ENCODE measurements at regions not wholly inside any gene's neighbourhood (a gene's known extent, or its start where the extent isn't known, plus 50 kb on each side); places are given as distances from the start of the nearest gene placed in this dataset.

DNA sequence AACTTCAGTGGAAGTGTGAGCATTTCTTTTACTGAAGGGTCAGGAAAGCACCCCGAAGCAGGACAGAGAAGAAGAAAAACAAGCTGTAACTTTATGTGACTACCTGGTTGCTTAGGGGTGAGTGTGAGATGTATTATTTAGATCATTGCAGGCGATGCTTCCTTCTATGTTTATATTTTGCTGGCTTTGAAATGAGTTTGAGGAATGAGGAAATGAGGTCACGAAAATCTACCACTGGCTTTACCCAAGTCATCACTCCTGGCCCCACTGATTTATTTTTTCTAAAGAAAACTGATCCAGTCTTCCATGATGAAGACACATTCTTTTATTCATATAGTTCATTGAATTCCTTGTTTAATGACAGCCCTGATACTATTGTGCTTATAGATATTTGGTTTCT, 716.6 kb upstream of the FZD8 start (continued):
- no peak for TF ChIP-seq KAT2A (conservative IDR thresholded peaks at IDR 0.05; ENCODE audit: control insufficient read depth, low read depth, low read length)

DNA sequence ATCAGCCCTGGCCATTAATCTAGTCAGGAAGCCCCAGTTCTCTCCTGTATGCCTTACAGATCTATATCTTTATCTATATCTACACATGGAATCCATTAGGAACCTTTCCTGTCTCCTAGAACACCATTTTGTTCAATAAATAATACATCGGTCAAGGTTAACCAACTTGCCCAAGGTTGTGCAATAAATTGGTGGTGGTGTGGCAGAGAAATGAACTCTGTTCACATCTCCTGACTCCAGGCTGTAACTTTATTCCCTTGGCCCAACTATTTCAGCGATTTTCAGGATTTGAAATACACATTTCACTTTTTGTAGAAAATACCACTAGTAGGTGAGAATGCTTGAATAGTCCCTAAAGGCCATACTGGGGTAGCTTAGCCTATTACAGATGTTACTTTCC, 712.5 kb upstream of the FZD8 start:
- no peaks in the 10 kb centered on the region for H3K79me2 ChIP-seq (ENCODE audit: control insufficient read depth, insufficient read depth, low read length)
- TF ChIP-seq, protein P1, sequence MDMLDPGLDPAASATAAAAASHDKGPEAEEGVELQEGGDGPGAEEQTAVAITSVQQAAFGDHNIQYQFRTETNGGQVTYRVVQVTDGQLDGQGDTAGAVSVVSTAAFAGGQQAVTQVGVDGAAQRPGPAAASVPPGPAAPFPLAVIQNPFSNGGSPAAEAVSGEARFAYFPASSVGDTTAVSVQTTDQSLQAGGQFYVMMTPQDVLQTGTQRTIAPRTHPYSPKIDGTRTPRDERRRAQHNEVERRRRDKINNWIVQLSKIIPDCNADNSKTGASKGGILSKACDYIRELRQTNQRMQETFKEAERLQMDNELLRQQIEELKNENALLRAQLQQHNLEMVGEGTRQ (IDR thresholded peaks at IDR 0.05; ENCODE audit: borderline replicate concordance, low read depth, low read length): no peak
- TF ChIP-seq TARDBP (IDR thresholded peaks at IDR 0.05; ENCODE audit: borderline replicate concordance) (no peak), ZZZ3 (IDR thresholded peaks at IDR 0.05; ENCODE audit: control insufficient read depth, insufficient read length, low read depth) (no peak), BACH1 (IDR thresholded peaks at IDR 0.05; ENCODE audit: borderline replicate concordance) (no peak), HDGF (IDR thresholded peaks at IDR 0.05) (no peak), HDAC6 (IDR thresholded peaks at IDR 0.05; ENCODE audit: unreplicated experiment) (no peak), NR2F1 (conservative IDR thresholded peaks at IDR 0.05) (no peak), NFYA (IDR thresholded peaks at IDR 0.05; ENCODE audit: borderline replicate concordance, low read depth, low read length) (no peak), CHD4 (IDR thresholded peaks at IDR 0.05) (no peak), BCL11A (IDR thresholded peaks at IDR 0.05; ENCODE audit: low read depth, low read length) (no peak), TCF3 (IDR thresholded peaks at IDR 0.05; ENCODE audit: borderline replicate concordance, insufficient read depth, low read depth, low read length) (no peak), SIN3A (IDR thresholded peaks at IDR 0.05; ENCODE audit: low read depth, low read length) (no peak), BRCA1 (IDR thresholded peaks at IDR 0.05; ENCODE audit: low read depth, low read length) (no peak), EGR1 (IDR thresholded peaks at IDR 0.05; ENCODE audit: borderline replicate concordance in 1 of 2, low read depth in 2 of 2, low read length in 2 of 2) (no peak), ZSCAN29 (IDR thresholded peaks at IDR 0.05) (no peak)
- TF ChIP-seq, protein P2, sequence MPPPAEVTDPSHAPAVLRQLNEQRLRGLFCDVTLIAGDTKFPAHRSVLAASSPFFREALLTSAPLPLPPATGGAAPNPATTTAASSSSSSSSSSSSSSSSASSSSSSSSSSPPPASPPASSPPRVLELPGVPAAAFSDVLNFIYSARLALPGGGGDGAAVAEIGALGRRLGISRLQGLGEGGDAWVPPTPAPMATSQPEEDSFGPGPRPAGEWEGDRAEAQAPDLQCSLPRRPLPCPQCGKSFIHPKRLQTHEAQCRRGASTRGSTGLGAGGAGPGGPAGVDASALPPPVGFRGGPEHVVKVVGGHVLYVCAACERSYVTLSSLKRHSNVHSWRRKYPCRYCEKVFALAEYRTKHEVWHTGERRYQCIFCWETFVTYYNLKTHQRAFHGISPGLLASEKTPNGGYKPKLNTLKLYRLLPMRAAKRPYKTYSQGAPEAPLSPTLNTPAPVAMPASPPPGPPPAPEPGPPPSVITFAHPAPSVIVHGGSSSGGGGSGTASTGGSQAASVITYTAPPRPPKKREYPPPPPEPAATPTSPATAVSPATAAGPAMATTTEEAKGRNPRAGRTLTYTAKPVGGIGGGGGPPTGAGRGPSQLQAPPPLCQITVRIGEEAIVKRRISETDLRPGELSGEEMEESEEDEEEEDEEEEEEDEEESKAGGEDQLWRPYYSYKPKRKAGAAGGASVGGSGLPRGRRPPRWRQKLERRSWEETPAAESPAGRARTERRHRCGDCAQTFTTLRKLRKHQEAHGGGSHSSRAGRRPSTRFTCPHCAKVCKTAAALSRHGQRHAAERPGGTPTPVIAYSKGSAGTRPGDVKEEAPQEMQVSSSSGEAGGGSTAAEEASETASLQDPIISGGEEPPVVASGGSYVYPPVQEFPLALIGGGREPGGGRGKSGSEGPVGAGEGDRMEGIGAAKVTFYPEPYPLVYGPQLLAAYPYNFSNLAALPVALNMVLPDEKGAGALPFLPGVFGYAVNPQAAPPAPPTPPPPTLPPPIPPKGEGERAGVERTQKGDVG (CRISPR knock-in tag; IDR thresholded peaks at IDR 0.05): no peak
- TF ChIP-seq, protein P3, sequence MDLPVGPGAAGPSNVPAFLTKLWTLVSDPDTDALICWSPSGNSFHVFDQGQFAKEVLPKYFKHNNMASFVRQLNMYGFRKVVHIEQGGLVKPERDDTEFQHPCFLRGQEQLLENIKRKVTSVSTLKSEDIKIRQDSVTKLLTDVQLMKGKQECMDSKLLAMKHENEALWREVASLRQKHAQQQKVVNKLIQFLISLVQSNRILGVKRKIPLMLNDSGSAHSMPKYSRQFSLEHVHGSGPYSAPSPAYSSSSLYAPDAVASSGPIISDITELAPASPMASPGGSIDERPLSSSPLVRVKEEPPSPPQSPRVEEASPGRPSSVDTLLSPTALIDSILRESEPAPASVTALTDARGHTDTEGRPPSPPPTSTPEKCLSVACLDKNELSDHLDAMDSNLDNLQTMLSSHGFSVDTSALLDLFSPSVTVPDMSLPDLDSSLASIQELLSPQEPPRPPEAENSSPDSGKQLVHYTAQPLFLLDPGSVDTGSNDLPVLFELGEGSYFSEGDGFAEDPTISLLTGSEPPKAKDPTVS (IDR thresholded peaks at IDR 0.05; ENCODE audit: low read depth, low read length): no peak
- TF ChIP-seq, protein P4, sequence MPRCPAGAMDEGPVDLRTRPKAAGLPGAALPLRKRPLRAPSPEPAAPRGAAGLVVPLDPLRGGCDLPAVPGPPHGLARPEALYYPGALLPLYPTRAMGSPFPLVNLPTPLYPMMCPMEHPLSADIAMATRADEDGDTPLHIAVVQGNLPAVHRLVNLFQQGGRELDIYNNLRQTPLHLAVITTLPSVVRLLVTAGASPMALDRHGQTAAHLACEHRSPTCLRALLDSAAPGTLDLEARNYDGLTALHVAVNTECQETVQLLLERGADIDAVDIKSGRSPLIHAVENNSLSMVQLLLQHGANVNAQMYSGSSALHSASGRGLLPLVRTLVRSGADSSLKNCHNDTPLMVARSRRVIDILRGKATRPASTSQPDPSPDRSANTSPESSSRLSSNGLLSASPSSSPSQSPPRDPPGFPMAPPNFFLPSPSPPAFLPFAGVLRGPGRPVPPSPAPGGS (IDR thresholded peaks at IDR 0.05; ENCODE audit: borderline replicate concordance, insufficient read depth, low read depth, low read length, poor library complexity, severe bottlenecking): no peak
- CTCF ChIA-PET: no interaction called here

More for the DNA sequence above, 712.5 kb upstream of the FZD8 start:
- DNase-seq (ENCODE audit: low read depth, low spot score): no peak
- Histone ChIP-seq H3K4me2 (ENCODE audit: control insufficient read depth, insufficient read depth) (no peak overlapping the region), H3K27me3 (replicated peaks in 1 of 2; ENCODE audit: control insufficient read depth in 2 of 2, insufficient read depth in 2 of 2, low read length in 1 of 2) (no peaks in the 10 kb centered on the region), H3K27ac (ENCODE audit: control insufficient read depth, insufficient read depth) (no peak overlapping the region), H3K9me3 (replicated peaks; ENCODE audit: control insufficient read depth, insufficient read depth, low read length) (no peaks in the 10 kb centered on the region), H3K9ac (ENCODE audit: control insufficient read depth, insufficient read depth, low read length) (no peak overlapping the region), H3K4me3 (no peak overlapping the region), H3K36me3 (ENCODE audit: control insufficient read depth in 2 of 2, insufficient read depth in 2 of 2, low read length in 1 of 2) (no peaks in the 10 kb centered on the region), H4K20me1 (ENCODE audit: control insufficient read depth, insufficient read depth) (no peaks in the 10 kb centered on the region), H2AFZ (ENCODE audit: control insufficient read depth, low read depth, low read length) (no peak overlapping the region), H3K4me1 (ENCODE audit: control insufficient read depth, insufficient read depth, low read length) (no peaks in the 10 kb centered on the region)
- in situ Hi-C loops (cut with MboI): no loop called here
- SMC1A ChIA-PET (ENCODE audit: uncharacterized antibody, unreplicated experiment): no interaction called here
- no peak for FAIRE-seq
- intact Hi-C loops (cut with micrococcal nuclease; ENCODE audit: unreplicated experiment): no loop called here
- WGBS (ENCODE audit: insufficient coverage, insufficient replicate concordance, low lambda C conversion rate, missing lambda C conversion rate): 49% methylated on average over 2 of the region's 2 CpGs
- RAD21 ChIA-PET (ENCODE audit: unreplicated experiment): no interaction called here
- POLR2A ChIA-PET: no interaction called here
- BruUV-seq (replicated peaks): no TSS peak
- no peak for ATAC-seq
